ENCODE measurements at regions not wholly inside any gene's neighbourhood (a gene's known extent, or its start where the extent isn't known, plus 50 kb on each side); places are given as distances from the start of the nearest gene placed in this dataset.

DNA sequence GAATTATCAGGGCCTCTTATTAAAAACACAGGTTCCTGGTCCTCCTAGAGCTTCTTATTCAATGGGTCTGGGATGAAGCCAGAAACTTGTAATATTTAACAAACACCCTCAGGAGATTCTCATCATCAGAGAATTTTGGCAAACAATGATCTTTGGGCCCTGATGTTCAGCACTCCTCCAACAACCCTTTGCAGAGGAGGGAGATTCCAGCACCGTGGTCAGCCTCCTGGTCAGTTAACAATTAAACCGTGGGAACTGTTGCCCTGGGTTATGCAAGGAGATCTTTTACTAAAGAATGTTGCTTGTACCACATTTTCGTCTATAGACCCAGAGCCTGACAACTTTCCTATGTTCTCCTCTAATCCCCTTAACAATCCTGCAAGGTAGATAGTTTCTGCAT, 294.4 kb downstream of the PLPP3 start (continued):
- TF ChIP-seq ZNF276 (CRISPR knock-in tag; IDR thresholded peaks at IDR 0.05; ENCODE audit: low read depth) (no peak), CEBPB (IDR thresholded peaks at IDR 0.05; ENCODE audit: borderline replicate concordance, low read depth, low read length) (peak; percentile 80; the same call in 1 of the 2 replicates), CCDC6 (CRISPR knock-in tag; IDR thresholded peaks at IDR 0.05) (no peak), ZNF773 (CRISPR knock-in tag; IDR thresholded peaks at IDR 0.05; ENCODE audit: borderline replicate concordance) (no peak), HOXA7 (CRISPR knock-in tag; IDR thresholded peaks at IDR 0.05) (no peak), DNMT1 (CRISPR knock-in tag; IDR thresholded peaks at IDR 0.05) (no peak), LBX2 (CRISPR knock-in tag; IDR thresholded peaks at IDR 0.05; ENCODE audit: borderline replicate concordance) (no peak), HMG20A (CRISPR knock-in tag; IDR thresholded peaks at IDR 0.05; ENCODE audit: borderline replicate concordance) (peak; percentile 48; the same call in 1 of the 2 replicates), ZNF777 (CRISPR knock-in tag; IDR thresholded peaks at IDR 0.05) (no peak), SOX6 (IDR thresholded peaks at IDR 0.05) (no peak), SOX6 (CRISPR knock-in tag; IDR thresholded peaks at IDR 0.05) (peak; percentile 78), SETDB1 (CRISPR knock-in tag; IDR thresholded peaks at IDR 0.05; ENCODE audit: borderline replicate concordance) (no peak), ZMYM3 (CRISPR knock-in tag; IDR thresholded peaks at IDR 0.05) (0 out of 2 replicates have a peak, but pooled peaks have one; percentile 9), PTBP1 (IDR thresholded peaks at IDR 0.05; ENCODE audit: low read depth, low read length, poor library complexity, severe bottlenecking) (no peak), ZNF510 (CRISPR knock-in tag; IDR thresholded peaks at IDR 0.05; ENCODE audit: low read depth) (0 out of 2 replicates have a peak, but pooled peaks have one; percentile 29), ARID4A (CRISPR knock-in tag; IDR thresholded peaks at IDR 0.05; ENCODE audit: borderline replicate concordance) (no peak; the same call in 1 of the 2 replicates), JUNB (CRISPR knock-in tag; IDR thresholded peaks at IDR 0.05; ENCODE audit: borderline replicate concordance) (no peak), THAP7 (CRISPR knock-in tag; IDR thresholded peaks at IDR 0.05) (no peak)
- TF ChIP-seq, protein P1, sequence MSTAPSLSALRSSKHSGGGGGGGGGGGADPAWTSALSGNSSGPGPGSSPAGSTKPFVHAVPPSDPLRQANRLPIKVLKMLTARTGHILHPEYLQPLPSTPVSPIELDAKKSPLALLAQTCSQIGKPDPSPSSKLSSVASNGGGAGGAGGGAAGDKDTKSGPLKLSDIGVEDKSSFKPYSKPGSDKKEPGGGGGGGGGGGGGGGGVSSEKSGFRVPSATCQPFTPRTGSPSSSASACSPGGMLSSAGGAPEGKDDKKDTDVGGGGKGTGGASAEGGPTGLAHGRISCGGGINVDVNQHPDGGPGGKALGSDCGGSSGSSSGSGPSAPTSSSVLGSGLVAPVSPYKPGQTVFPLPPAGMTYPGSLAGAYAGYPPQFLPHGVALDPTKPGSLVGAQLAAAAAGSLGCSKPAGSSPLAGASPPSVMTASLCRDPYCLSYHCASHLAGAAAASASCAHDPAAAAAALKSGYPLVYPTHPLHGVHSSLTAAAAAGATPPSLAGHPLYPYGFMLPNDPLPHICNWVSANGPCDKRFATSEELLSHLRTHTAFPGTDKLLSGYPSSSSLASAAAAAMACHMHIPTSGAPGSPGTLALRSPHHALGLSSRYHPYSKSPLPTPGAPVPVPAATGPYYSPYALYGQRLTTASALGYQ (CRISPR knock-in tag; IDR thresholded peaks at IDR 0.05), result no peak
